ENCODE measurements at regions not wholly inside any gene's neighbourhood (a gene's known extent, or its start where the extent isn't known, plus 50 kb on each side); places are given as distances from the start of the nearest gene placed in this dataset.
"Not testable (repeated sequence)": the region's sequence is repeated elsewhere in the genome, so short reads cannot be mapped to it uniquely, and the experiment has no call there.

GRCh38 chrX:139199933-139200332 lies 330.6 kb upstream of the F9 start:
- DNase-seq (ENCODE audit: low read depth) = no peak

GRCh38 chrX:139198936-139199335 lies 331.6 kb upstream of the F9 start:
- no peak for DNase-seq (ENCODE audit: low read depth)

GRCh38 chrX:139196890-139197289 lies 333.6 kb upstream of the F9 start:
- no peak for DNase-seq (ENCODE audit: low read depth)

GRCh38 chrX:139194571-139195280 lies 335.8 kb upstream of the F9 start:
- DNase-seq (ENCODE audit: low read depth) = no peak

GRCh38 chrX:139192386-139192961 lies 338.1 kb upstream of the F9 start:
- no peak for DNase-seq (ENCODE audit: low read depth)

GRCh38 chrX:139191746-139192385 lies 338.7 kb upstream of the F9 start:
- DNase-seq (ENCODE audit: low read depth) = no peak

- no peak for DNase-seq (ENCODE audit: low read depth)
These were observed 339.3 kb upstream of the F9 start for GRCh38 chrX:139191286-139191685.

- DNase-seq (ENCODE audit: low read depth) = no peak
These were observed 342.8 kb upstream of the F9 start for GRCh38 chrX:139187738-139188137.

- DNase-seq (ENCODE audit: low read depth) = no peak
These were observed 343.5 kb upstream of the F9 start for GRCh38 chrX:139186991-139187390.

- DNase-seq (ENCODE audit: low read depth) = no peak
These were observed 350.9 kb upstream of the F9 start for GRCh38 chrX:139179592-139179991.

GRCh38 chrX:139178980-139179379 lies 351.6 kb upstream of the F9 start:
- no peak for DNase-seq (ENCODE audit: low read depth)

GRCh38 chrX:139172731-139173130 lies 357.8 kb upstream of the F9 start:
- no peak for DNase-seq (ENCODE audit: low read depth)

GRCh38 chrX:139170526-139171173 lies 359.9 kb upstream of the F9 start:
- no peak for DNase-seq (ENCODE audit: low read depth)

GRCh38 chrX:139167282-139167681 lies 363.3 kb upstream of the F9 start:
- DNase-seq (ENCODE audit: low read depth) = no peak

GRCh38 chrX:139158256-139158655 lies 372.3 kb upstream of the F9 start:
- no peak for DNase-seq (ENCODE audit: low read depth)

- no peak for DNase-seq (ENCODE audit: low read depth)
These were observed 374.2 kb upstream of the F9 start for GRCh38 chrX:139156356-139156755.

- DNase-seq (ENCODE audit: low read depth) = not testable (repeated sequence)
These were observed 383.9 kb upstream of the F9 start for GRCh38 chrX:139146625-139147024.

GRCh38 chrX:139141370-139141769 lies 389.2 kb upstream of the F9 start:
- DNase-seq (ENCODE audit: low read depth) = no peak

GRCh38 chrX:139134316-139134715 lies 396.2 kb upstream of the F9 start:
- DNase-seq (ENCODE audit: low read depth) = no peak

- no peak for DNase-seq (ENCODE audit: low read depth)
These were observed 404.0 kb upstream of the F9 start for GRCh38 chrX:139126493-139126892.

GRCh38 chrX:139125916-139126315 lies 404.6 kb upstream of the F9 start:
- DNase-seq (ENCODE audit: low read depth) = no peak

- no peak for DNase-seq (ENCODE audit: low read depth)
These were observed 408.8 kb upstream of the F9 start for GRCh38 chrX:139121616-139122286.

- DNase-seq (ENCODE audit: low read depth) = no peak
These were observed 409.2 kb upstream of the FGF13 start for GRCh38 chrX:139120760-139121159.

Data from non-pigmented ciliary epithelial cell (primary cell).